H54 (cell line): ENCODE measurements at regions not wholly inside any gene's neighbourhood (a gene's known extent, or its start where the extent isn't known, plus 50 kb on each side); places are given as distances from the start of the nearest gene placed in this dataset.

ENCODE experiments used
- DNase-seq: peaks from one replicate; pipeline ENCODE4 v3.0.0; 2011; ENCODE audit warnings: low spot score, mixed read lengths; ENCODE audit not compliant: insufficient read length
- FAIRE-seq: peaks from 3 replicates; lab custom pipeline; 2011; peaks lifted over from hg19 to GRCh38; lab: Jason Lieb, UNC
- POLR2A ChIP-seq: IDR thresholded peaks from 2 replicates; pipeline ENCODE4 v1.6.1; 2011; ENCODE audit warnings: low read depth, mild to moderate bottlenecking, low read length

GRCh38 chr14:66281036-66281776, 205.0 kb upstream of the CCDC196 start:
- FAIRE-seq (no peak), DNase-seq (no peak)
- TF ChIP-seq POLR2A: no peak

DNA sequence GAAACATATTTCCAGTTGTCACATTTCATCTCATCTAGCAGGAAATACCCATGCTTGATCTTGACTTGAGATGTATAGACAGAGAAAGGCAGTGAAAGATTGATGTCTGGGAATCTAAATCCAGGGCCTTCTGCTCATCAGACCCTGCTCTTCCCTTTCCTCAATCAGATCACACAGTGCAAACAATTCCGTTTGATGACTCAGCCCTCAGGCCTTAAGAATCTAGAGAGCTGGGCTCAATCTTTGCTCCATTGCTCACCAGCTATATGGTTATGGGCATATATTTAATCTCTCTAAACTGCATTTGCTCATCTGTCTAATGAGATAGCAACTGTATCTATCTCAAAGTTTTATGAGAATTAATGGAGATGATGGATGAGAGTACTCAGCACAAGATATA, 201.8 kb upstream of the CCDC196 start:
- TF ChIP-seq POLR2A: no peak
- DNase-seq: no peak
- FAIRE-seq: no peak

DNA sequence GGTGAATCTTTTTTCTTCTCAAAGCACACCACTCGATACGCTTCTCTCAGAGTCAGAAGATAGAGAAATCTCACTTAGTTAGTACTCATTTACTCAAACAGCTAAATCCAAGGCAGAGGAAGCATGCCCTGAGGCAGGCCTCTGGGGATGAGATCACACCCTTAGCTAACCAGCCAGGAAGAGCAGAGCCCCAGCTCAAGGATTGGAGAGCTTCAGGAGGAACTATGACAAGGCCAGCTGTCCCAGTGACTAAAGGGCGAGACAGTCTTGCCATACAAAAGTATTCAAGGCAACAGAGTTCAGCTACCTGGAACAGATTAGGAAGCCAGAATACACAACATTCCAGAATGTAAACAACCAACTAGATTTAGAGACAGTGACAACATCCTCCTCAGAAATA, 197.7 kb upstream of the CCDC196 start:
- no peak for TF ChIP-seq POLR2A
- DNase-seq (no peak), FAIRE-seq (no peak)

DNA sequence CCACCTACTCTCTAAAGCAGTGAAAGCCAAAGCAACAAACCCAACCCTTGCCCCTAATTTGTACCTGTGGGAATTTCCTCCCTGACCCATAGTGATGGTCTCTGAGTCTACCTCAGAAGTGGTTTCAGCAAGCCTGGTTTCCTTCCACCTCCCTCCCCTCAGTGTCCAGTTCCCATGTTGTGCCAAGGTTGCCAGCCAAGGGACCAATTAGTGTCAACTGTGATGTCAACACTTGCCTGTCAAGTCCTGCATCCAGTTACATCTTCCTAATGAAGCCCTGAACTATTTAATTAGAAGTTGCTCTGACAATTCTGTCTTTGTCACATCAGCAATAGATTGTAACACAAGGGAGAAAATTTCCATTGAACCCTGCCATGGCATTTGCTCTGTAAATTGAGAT, 194.4 kb upstream of the CCDC196 start:
- FAIRE-seq (no peak), DNase-seq (no peak)
- no peak for TF ChIP-seq POLR2A

- no peak for TF ChIP-seq POLR2A
- DNase-seq (no peak), FAIRE-seq (no peak)
These were observed 192.6 kb upstream of the CCDC196 start for GRCh38 chr14:66293533-66294105.

GRCh38 chr14:66295386-66295785, 190.8 kb upstream of the CCDC196 start:
- FAIRE-seq: no peak
- no peak for DNase-seq
- TF ChIP-seq POLR2A: no peak

- no peak for DNase-seq
- no peak for FAIRE-seq
- no peak for TF ChIP-seq POLR2A
These were observed 185.3 kb upstream of the CCDC196 start for GRCh38 chr14:66300886-66301285.

GRCh38 chr14:66306101-66306500, 180.1 kb upstream of the CCDC196 start:
- TF ChIP-seq POLR2A: no peak
- no peak for DNase-seq
- FAIRE-seq: no peak

- DNase-seq (no peak), FAIRE-seq (no peak)
- no peak for TF ChIP-seq POLR2A
These were observed 175.1 kb upstream of the CCDC196 start for GRCh38 chr14:66311058-66311457.

- FAIRE-seq (no peak), DNase-seq (no peak)
- no peak for TF ChIP-seq POLR2A
These were observed 174.2 kb upstream of the CCDC196 start for GRCh38 chr14:66311990-66312389.

GRCh38 chr14:66312451-66312850, 173.7 kb upstream of the CCDC196 start:
- DNase-seq (no peak), FAIRE-seq (no peak)
- no peak for TF ChIP-seq POLR2A

GRCh38 chr14:66315098-66315497, 171.1 kb upstream of the CCDC196 start:
- no peak for TF ChIP-seq POLR2A
- no peak for DNase-seq
- FAIRE-seq: no peak

GRCh38 chr14:66315548-66315947, 170.6 kb upstream of the CCDC196 start:
- no peak for DNase-seq
- TF ChIP-seq POLR2A: no peak
- FAIRE-seq: no peak

GRCh38 chr14:66322564-66322963, 163.6 kb upstream of the CCDC196 start:
- no peak for TF ChIP-seq POLR2A
- no peak for DNase-seq
- FAIRE-seq: no peak

GRCh38 chr14:66330228-66330627, 155.9 kb upstream of the CCDC196 start:
- DNase-seq (no peak), FAIRE-seq (no peak)
- TF ChIP-seq POLR2A: no peak
